IMR-90 (cell line): ENCODE measurements at regions not wholly inside any gene's neighbourhood (a gene's known extent, or its start where the extent isn't known, plus 50 kb on each side); places are given as distances from the start of the nearest gene placed in this dataset.

Source experiments
- ATAC-seq: fragments of 200-7000 bp; cut with Tn5 transposase; 2 replicates; pipeline ENCODE4 v1.9.1; 2020; ENCODE audit warnings: low read depth, mild to moderate bottlenecking, moderate library complexity
- BruUV-seq: library from RNA; stranded (reverse); fragments of 400-500 nt; replicated peaks from 2 replicates; lab custom pipeline; 2021; lab: Mats Ljungman, UMichigan
- CTCF ChIA-PET: fragments of 300-600 bp; formaldehyde crosslinking; extraction: SDS; loops from one replicate; lab custom pipeline; 2021; ENCODE audit warnings: antibody characterized with exemption; lab: Yijun Ruan, JAX
- POLR2A ChIA-PET: fragments of 300-600 bp; sonication (Branson Sonifier 250); formaldehyde crosslinking; loops from one replicate; lab custom pipeline; 2022; ENCODE audit warnings: antibody characterized with exemption; ENCODE audit not compliant: unreplicated experiment; lab: Charles Lee
- DNase-seq: peaks from one replicate; pipeline ENCODE4 v3.0.0; 2013
- H2AFZ ChIP-seq: replicated peaks from 2 replicates; pipeline ENCODE3; 2013; ENCODE audit warnings: low read length, mild to moderate bottlenecking; ENCODE audit not compliant: poor library complexity
- H2AK5ac ChIP-seq: 2 replicates; pipeline ENCODE4 v1.6.1; 2013; ENCODE audit warnings: low read depth, low read length, inconsistent platforms
- H2AK9ac ChIP-seq: replicated peaks from 2 replicates; pipeline ENCODE3; 2013; ENCODE audit warnings: mild to moderate bottlenecking, low read depth, low read length, moderate library complexity; ENCODE audit not compliant: poor library complexity
- H2BK120ac ChIP-seq: 2 replicates; pipeline ENCODE4 v1.6.1; 2013; ENCODE audit warnings: low read depth, low read length, inconsistent platforms
- H2BK15ac ChIP-seq: 3 replicates; pipeline ENCODE4 v1.6.1; 2013; ENCODE audit warnings: low read depth, low read length, inconsistent platforms
- H2BK20ac ChIP-seq: 2 replicates; pipeline ENCODE4 v1.6.1; 2013; ENCODE audit warnings: low read depth, mild to moderate bottlenecking, inconsistent platforms, low read length, moderate library complexity
- H2BK5ac ChIP-seq: 2 replicates; pipeline ENCODE4 v1.6.1; 2013; ENCODE audit warnings: mild to moderate bottlenecking, low read depth, low read length, inconsistent platforms; ENCODE audit not compliant: poor library complexity, severe bottlenecking
- H3K14ac ChIP-seq: replicated peaks from 2 replicates; pipeline ENCODE4 v1.6.1; 2013; ENCODE audit warnings: low read depth, low read length, inconsistent platforms
- H3K18ac ChIP-seq: 2 replicates; pipeline ENCODE4 v1.6.1; 2013; ENCODE audit warnings: low read depth, low read length, control low read depth
- H3K23ac ChIP-seq: 2 replicates; pipeline ENCODE4 v1.6.1; 2013; ENCODE audit warnings: low read depth, low read length, inconsistent platforms
- H3K27ac ChIP-seq: 2 replicates; pipeline ENCODE4 v1.5.1; 2013; ENCODE audit warnings: mild to moderate bottlenecking, control low read depth, low read length; ENCODE audit not compliant: insufficient read depth
- H3K27me3 ChIP-seq: 2 replicates; pipeline ENCODE4 v1.6.1; 2013; ENCODE audit warnings: low read length; ENCODE audit not compliant: control insufficient read depth, insufficient read depth
- H3K36me3 ChIP-seq: 2 replicates; pipeline ENCODE4 v1.6.1; 2013; ENCODE audit warnings: low read length, mixed read lengths; ENCODE audit not compliant: control insufficient read depth, insufficient read depth
- H3K4ac ChIP-seq: 2 replicates; pipeline ENCODE4 v1.6.1; 2013; ENCODE audit warnings: low read depth, low read length, inconsistent platforms
- H3K4me1 ChIP-seq: 2 replicates; pipeline ENCODE4 v1.6.1; 2013; ENCODE audit warnings: low read length, mixed read lengths; ENCODE audit not compliant: control insufficient read depth, insufficient read depth
- H3K4me2 ChIP-seq: 2 replicates; pipeline ENCODE4 v1.6.1; 2013; ENCODE audit warnings: low read depth, mild to moderate bottlenecking, control low read depth, low read length, moderate library complexity
- H3K4me3 ChIP-seq: 2 replicates; pipeline ENCODE4 v1.5.1; 2013; ENCODE audit warnings: low read depth, mild to moderate bottlenecking, control low read depth, low read length, moderate library complexity; ENCODE audit not compliant: insufficient read depth
- H3K56ac ChIP-seq: 2 replicates; pipeline ENCODE4 v1.6.1; 2013; ENCODE audit warnings: low read length, inconsistent platforms; ENCODE audit not compliant: insufficient read depth; ENCODE audit errors: extremely low read depth
- H3K79me1 ChIP-seq, 2 experiments: 2 replicates each; pipeline ENCODE4 v1.6.1; 2013; ENCODE audit warnings: low read length in 2 of 2, inconsistent platforms in 1 of 2, low read depth in 1 of 2
- H3K9ac ChIP-seq: 2 replicates; pipeline ENCODE4 v1.6.1; 2013; ENCODE audit warnings: low read depth, low read length, control low read depth
- H3K9me1 ChIP-seq: 2 replicates; pipeline ENCODE4 v1.6.1; 2013; ENCODE audit warnings: low read length, inconsistent platforms; ENCODE audit not compliant: insufficient read depth
- H3K9me3 ChIP-seq: 2 replicates; pipeline ENCODE4 v1.6.1; 2013; ENCODE audit warnings: low read length; ENCODE audit not compliant: control insufficient read depth, insufficient read depth
- H4K20me1 ChIP-seq: 2 replicates; pipeline ENCODE4 v1.6.1; 2013; ENCODE audit warnings: low read length, inconsistent platforms; ENCODE audit not compliant: insufficient read depth
- H4K5ac ChIP-seq: 2 replicates; pipeline ENCODE4 v1.6.1; 2013; ENCODE audit warnings: mild to moderate bottlenecking, low read depth, low read length, control low read depth
- H4K8ac ChIP-seq, 2 experiments: 2 replicates each; pipeline ENCODE4 v1.6.1; 2013; ENCODE audit warnings: low read depth in 2 of 2, low read length in 2 of 2, control low read depth in 1 of 2, inconsistent platforms in 1 of 2
- H4K91ac ChIP-seq: 2 replicates; pipeline ENCODE4 v1.6.1; 2013; ENCODE audit warnings: low read depth, low read length, inconsistent platforms; ENCODE audit not compliant: insufficient read depth
- BHLHE40 ChIP-seq: fragments of 150-350 bp; IDR thresholded peaks from 2 replicates; pipeline ENCODE4 v1.6.1; 2016; ENCODE audit warnings: mild to moderate bottlenecking, low read depth, low read length
- CEBPB ChIP-seq: IDR thresholded peaks from 2 replicates; pipeline ENCODE4 v1.6.1; 2012; ENCODE audit warnings: low read depth, low read length, improper control_type of control experiment
- CHD1 ChIP-seq: IDR thresholded peaks from 2 replicates; pipeline ENCODE4 v1.6.1; 2012; ENCODE audit warnings: low read depth, low read length, improper control_type of control experiment
- CTCF ChIP-seq: conservative IDR thresholded peaks from 2 replicates; pipeline ENCODE4 v1.5.1; 2012; ENCODE audit warnings: mild to moderate bottlenecking, low read depth, low read length, improper control_type of control experiment
- ELK1 ChIP-seq: fragments of 150-350 bp; IDR thresholded peaks from 2 replicates; pipeline ENCODE4 v1.6.1; 2016; ENCODE audit warnings: low read depth, mild to moderate bottlenecking, low read length, moderate library complexity, borderline replicate concordance
- FOS ChIP-seq: fragments of 150-350 bp; IDR thresholded peaks from 2 replicates; pipeline ENCODE4 v1.6.1; 2016; ENCODE audit warnings: low read depth, low read length
- MAFK ChIP-seq: IDR thresholded peaks from 2 replicates; pipeline ENCODE4 v1.6.1; 2012; ENCODE audit warnings: low read depth, low read length, improper control_type of control experiment
- MAZ ChIP-seq: IDR thresholded peaks from 2 replicates; pipeline ENCODE4 v1.6.1; 2012; ENCODE audit warnings: low read depth, mild to moderate bottlenecking, low read length, improper control_type of control experiment, moderate library complexity, borderline replicate concordance
- MXI1 ChIP-seq: IDR thresholded peaks from 2 replicates; pipeline ENCODE4 v1.6.1; 2012; ENCODE audit warnings: low read depth, mild to moderate bottlenecking, low read length, moderate library complexity, borderline replicate concordance
- NFE2L2 ChIP-seq: fragments of 150-350 bp; IDR thresholded peaks from 2 replicates; pipeline ENCODE4 v1.6.1; 2016; ENCODE audit warnings: low read depth, mild to moderate bottlenecking, low read length
- POLR2A ChIP-seq: IDR thresholded peaks from 2 replicates; pipeline ENCODE4 v1.6.1; 2012; ENCODE audit warnings: mild to moderate bottlenecking, low read depth, low read length
- RAD21 ChIP-seq: IDR thresholded peaks from 2 replicates; pipeline ENCODE4 v1.6.1; 2012; ENCODE audit warnings: low read length, improper control_type of control experiment
- RCOR1 ChIP-seq: IDR thresholded peaks from 2 replicates; pipeline ENCODE4 v1.6.1; 2012; ENCODE audit warnings: mild to moderate bottlenecking, low read length, improper control_type of control experiment; ENCODE audit not compliant: insufficient replicate concordance
- RFX5 ChIP-seq: IDR thresholded peaks from 2 replicates; pipeline ENCODE4 v1.8.0; 2012; ENCODE audit warnings: low read depth, mild to moderate bottlenecking, low read length, moderate library complexity
- SMC3 ChIP-seq: fragments of 150-350 bp; IDR thresholded peaks from 2 replicates; pipeline ENCODE4 v1.6.1; 2016; ENCODE audit warnings: low read depth, mild to moderate bottlenecking, antibody characterized with exemption, low read length, moderate library complexity
- USF2 ChIP-seq: fragments of 150-350 bp; IDR thresholded peaks from 2 replicates; pipeline ENCODE4 v1.6.1; 2017; ENCODE audit warnings: mild to moderate bottlenecking, antibody characterized with exemption, low read length, low read depth
- WGBS, 2 experiments: methylation state at CpG; one replicate each; pipeline versions ENCODE4 v1.1.5 to v1.1.7; 2013; ENCODE audit warnings: missing lambda C conversion rate in 2 of 2; ENCODE audit not compliant: insufficient read length in 1 of 2; ENCODE audit errors: extremely low coverage in 2 of 2; 5-methylcytosine and 5-hydroxymethylcytosine counted together
- dilution Hi-C: fragments of 300-500 bp; cut with HindIII; formaldehyde crosslinking; loops from one replicate; pipeline ENCODE4 v1.14.3; 2018; ENCODE audit warnings: low sequenced_read_pairs; ENCODE audit not compliant: unreplicated experiment
- in situ Hi-C: fragments of 300-500 bp; cut with MboI; formaldehyde crosslinking; loops from 3 replicates; pipeline ENCODE4 v1.14.3; 2019; ENCODE audit warnings: low sequenced_read_pairs, inconsistent platforms, mixed read lengths
- intact Hi-C: fragments of 100-400 bp; cut with micrococcal nuclease; formaldehyde crosslinking; loops from 2 replicates; pipeline ENCODE4 v1.10.0; 2022

- Histone ChIP-seq H2BK15ac (no peak overlapping the region), H4K5ac (no peak overlapping the region), H3K56ac (no peak overlapping the region), H2BK120ac (no peak overlapping the region), H3K79me1 (no peaks in the 10 kb centered on the region), H3K9me3 (no peaks in the 10 kb centered on the region), H3K4ac (no peak overlapping the region), H3K27ac (no peak overlapping the region), H3K4me1 (no peaks in the 10 kb centered on the region), H2AK9ac (no peak overlapping the region), H3K23ac (no peak overlapping the region), H3K36me3 (no peaks in the 10 kb centered on the region), H2AFZ (no peak overlapping the region), H3K27me3 (no peaks in the 10 kb centered on the region), H2AK5ac (no peak overlapping the region), H3K18ac (no peak overlapping the region), H3K9me1 (no peaks in the 10 kb centered on the region), H4K91ac (no peak overlapping the region), H3K4me2 (no peak overlapping the region), H2BK20ac (no peak overlapping the region), H2BK5ac (no peak overlapping the region), H4K20me1 (no peaks in the 10 kb centered on the region), H3K4me3 (no peak overlapping the region), H4K8ac (no peak overlapping the region), H3K9ac (no peak overlapping the region), H3K14ac (no peak overlapping the region)
- TF ChIP-seq USF2 (no peak), ELK1 (no peak), CTCF (no peak), RCOR1 (no peak), CEBPB (no peak), NFE2L2 (no peak), FOS (no peak), MAZ (no peak), CHD1 (no peak), SMC3 (no peak), MXI1 (no peak), RAD21 (no peak), BHLHE40 (no peak), MAFK (no peak), POLR2A (no peak), RFX5 (no peak)
- no TSS peak for BruUV-seq
- CTCF ChIA-PET: no interaction called here
- intact Hi-C loops: no loop called here
- dilution Hi-C loops: no loop called here
- DNase-seq: no peak
- POLR2A ChIA-PET: no interaction called here
- ATAC-seq: no peak
- no CpG with 5 or more reads among the region's 3 CpGs for WGBS, 2 experiments
- in situ Hi-C loops: no loop called here
These were observed 1746.2 kb upstream of the PRR20A start for GRCh38 chr13:55394470-55394869.
